ENCODE measurements at regions not wholly inside any gene's neighbourhood (a gene's known extent, or its start where the extent isn't known, plus 50 kb on each side); places are given as distances from the start of the nearest gene placed in this dataset.

DNA sequence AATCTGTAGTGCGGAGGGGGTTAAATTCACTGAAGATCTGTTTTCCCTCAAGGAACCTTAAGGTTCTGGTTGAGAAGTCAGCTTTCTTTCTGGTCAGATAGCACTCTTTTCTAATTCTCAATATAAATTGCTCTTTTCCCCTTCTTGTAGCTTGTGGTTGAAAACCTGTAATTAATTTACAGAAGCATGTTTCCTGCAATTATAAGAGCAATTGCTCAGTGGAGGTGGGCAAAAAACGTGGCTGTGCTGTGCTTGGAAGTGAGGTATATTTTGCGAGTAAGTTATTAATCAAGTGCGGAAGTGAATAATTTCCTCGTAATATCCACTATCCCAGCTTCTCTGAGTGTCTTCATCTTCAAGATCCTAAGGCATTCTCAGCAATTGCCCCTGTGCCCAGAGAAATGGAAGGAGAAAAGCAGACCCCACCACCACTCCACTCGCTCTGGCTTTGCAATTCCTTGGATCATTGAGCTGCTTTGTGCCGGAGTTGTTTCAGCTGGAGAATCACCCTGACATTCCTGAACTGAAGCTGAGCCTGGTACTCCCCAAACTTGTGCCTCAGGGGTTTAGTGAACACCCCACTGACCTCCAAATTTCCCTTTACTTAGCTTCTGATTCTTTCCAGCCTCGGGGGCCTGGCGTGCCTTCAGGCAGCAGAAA is 140.6 kb downstream of the LRRC70 start:
- Histone ChIP-seq H3K4me2 (ENCODE audit: low read length) (no peak overlapping the region), H3K27me3 (ENCODE audit: low read depth, low read length) (no peaks in the 10 kb centered on the region), H3K79me2 (ENCODE audit: low read length) (no peaks in the 10 kb centered on the region), H3K36me3 (replicated peaks; ENCODE audit: low read depth, low read length) (no peaks in the 10 kb centered on the region), H4K20me1 (ENCODE audit: insufficient read depth, low read length) (no peaks in the 10 kb centered on the region), H3K4me3 (ENCODE audit: low read length) (no peak overlapping the region), H3K4me1 (ENCODE audit: low read length) (peaks cover 8% of the 10 kb centered on the region), H3K27ac (ENCODE audit: low read length) (no peak overlapping the region), H2AFZ (ENCODE audit: low read depth, low read length) (no peak overlapping the region), H3K9me3 (ENCODE audit: insufficient read depth, low read length) (no peaks in the 10 kb centered on the region), H3K9ac (ENCODE audit: low read length) (no peak overlapping the region)
- TF ChIP-seq EZH2phosphoT487 (IDR thresholded peaks at IDR 0.05; ENCODE audit: low read depth): no peak
- TF ChIP-seq, protein P1, sequence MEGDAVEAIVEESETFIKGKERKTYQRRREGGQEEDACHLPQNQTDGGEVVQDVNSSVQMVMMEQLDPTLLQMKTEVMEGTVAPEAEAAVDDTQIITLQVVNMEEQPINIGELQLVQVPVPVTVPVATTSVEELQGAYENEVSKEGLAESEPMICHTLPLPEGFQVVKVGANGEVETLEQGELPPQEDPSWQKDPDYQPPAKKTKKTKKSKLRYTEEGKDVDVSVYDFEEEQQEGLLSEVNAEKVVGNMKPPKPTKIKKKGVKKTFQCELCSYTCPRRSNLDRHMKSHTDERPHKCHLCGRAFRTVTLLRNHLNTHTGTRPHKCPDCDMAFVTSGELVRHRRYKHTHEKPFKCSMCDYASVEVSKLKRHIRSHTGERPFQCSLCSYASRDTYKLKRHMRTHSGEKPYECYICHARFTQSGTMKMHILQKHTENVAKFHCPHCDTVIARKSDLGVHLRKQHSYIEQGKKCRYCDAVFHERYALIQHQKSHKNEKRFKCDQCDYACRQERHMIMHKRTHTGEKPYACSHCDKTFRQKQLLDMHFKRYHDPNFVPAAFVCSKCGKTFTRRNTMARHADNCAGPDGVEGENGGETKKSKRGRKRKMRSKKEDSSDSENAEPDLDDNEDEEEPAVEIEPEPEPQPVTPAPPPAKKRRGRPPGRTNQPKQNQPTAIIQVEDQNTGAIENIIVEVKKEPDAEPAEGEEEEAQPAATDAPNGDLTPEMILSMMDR (IDR thresholded peaks at IDR 0.05; ENCODE audit: low read depth, low read length): no peak

DNA sequence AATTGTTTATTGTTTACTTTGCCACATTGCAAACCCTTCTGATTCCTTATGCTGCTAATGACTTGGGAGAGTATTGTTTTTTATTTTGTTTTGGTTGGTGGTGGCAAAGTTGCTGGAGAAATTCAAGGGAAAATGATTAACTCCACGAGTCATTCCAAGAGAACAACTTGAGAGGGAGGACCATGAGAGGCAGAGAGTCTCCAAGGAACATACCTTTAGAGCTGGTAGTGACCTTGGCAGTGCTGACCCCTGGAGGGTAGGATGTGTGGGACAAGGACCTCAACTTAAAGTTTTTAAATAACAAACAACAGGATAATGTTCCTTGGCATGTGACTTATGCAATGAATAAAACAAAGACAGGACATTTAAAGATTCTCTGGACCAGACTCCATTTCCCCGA is 139.7 kb downstream of the LRRC70 start:
- H3K4me2 ChIP-seq (ENCODE audit: low read length): no peak overlapping the region
- no peak overlapping the region for H3K27ac ChIP-seq (ENCODE audit: low read length)
- no peaks in the 10 kb centered on the region for H3K79me2 ChIP-seq (ENCODE audit: low read length)
- no peaks in the 10 kb centered on the region for H3K36me3 ChIP-seq (replicated peaks; ENCODE audit: low read depth, low read length)
- TF ChIP-seq EZH2phosphoT487 (IDR thresholded peaks at IDR 0.05; ENCODE audit: low read depth): no peak
- TF ChIP-seq, protein P1 (IDR thresholded peaks at IDR 0.05; ENCODE audit: low read depth, low read length): peak; percentile 13; the same call in 1 of the 2 replicates
- H3K4me3 ChIP-seq (ENCODE audit: low read length): no peak overlapping the region
- no peaks in the 10 kb centered on the region for H3K4me1 ChIP-seq (ENCODE audit: low read length)
- no peaks in the 10 kb centered on the region for H3K27me3 ChIP-seq (ENCODE audit: low read depth, low read length)
- no peak overlapping the region for H2AFZ ChIP-seq (ENCODE audit: low read depth, low read length)
- H3K9me3 ChIP-seq (ENCODE audit: insufficient read depth, low read length): no peaks in the 10 kb centered on the region
- no peaks in the 10 kb centered on the region for H4K20me1 ChIP-seq (ENCODE audit: insufficient read depth, low read length)
- no peak overlapping the region for H3K9ac ChIP-seq (ENCODE audit: low read length)

DNA sequence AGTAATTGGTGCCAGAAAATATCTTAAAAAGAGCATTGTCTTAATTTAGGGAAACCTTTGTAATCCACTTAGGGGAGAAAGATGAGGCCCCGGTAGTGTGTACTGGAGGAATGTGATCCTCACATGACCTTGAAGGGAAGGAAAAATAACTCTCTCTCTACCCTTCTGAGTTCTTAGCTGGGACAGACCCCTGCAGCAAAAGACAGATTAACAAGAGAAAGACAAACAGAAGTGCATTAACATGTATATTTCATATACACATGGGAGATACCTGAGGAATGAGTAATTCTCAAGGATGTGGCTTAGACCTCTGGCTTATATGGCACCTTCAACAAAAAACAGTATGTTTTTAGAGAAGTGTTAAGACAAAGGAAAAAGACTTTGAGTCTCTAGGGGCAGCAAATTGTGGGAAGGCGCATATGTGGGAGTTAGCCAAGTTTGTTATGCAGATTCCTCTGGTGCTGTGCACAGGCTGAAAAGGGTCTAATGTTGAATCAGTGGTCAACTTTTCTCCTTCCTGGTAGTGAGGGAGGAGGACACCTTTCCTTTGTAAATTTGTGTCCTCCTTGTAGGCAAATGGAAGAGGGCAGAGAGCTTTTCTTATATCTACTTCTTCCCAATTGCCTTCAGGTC is 138.8 kb downstream of the LRRC70 start:
- H4K20me1 ChIP-seq (ENCODE audit: insufficient read depth, low read length): no peaks in the 10 kb centered on the region
- H3K79me2 ChIP-seq (ENCODE audit: low read length): no peaks in the 10 kb centered on the region
- H3K27me3 ChIP-seq (ENCODE audit: low read depth, low read length): no peaks in the 10 kb centered on the region
- H3K4me2 ChIP-seq (ENCODE audit: low read length): no peak overlapping the region
- no peak overlapping the region for H2AFZ ChIP-seq (ENCODE audit: low read depth, low read length)
- no peaks in the 10 kb centered on the region for H3K4me1 ChIP-seq (ENCODE audit: low read length)
- TF ChIP-seq, protein P1 (IDR thresholded peaks at IDR 0.05; ENCODE audit: low read depth, low read length): no peak
- TF ChIP-seq EZH2phosphoT487 (IDR thresholded peaks at IDR 0.05; ENCODE audit: low read depth): no peak
- H3K27ac ChIP-seq (ENCODE audit: low read length): no peak overlapping the region
- H3K4me3 ChIP-seq (ENCODE audit: low read length): no peak overlapping the region
- no peak overlapping the region for H3K9ac ChIP-seq (ENCODE audit: low read length)
- H3K9me3 ChIP-seq (ENCODE audit: insufficient read depth, low read length): no peaks in the 10 kb centered on the region
- no peaks in the 10 kb centered on the region for H3K36me3 ChIP-seq (replicated peaks; ENCODE audit: low read depth, low read length)

DNA sequence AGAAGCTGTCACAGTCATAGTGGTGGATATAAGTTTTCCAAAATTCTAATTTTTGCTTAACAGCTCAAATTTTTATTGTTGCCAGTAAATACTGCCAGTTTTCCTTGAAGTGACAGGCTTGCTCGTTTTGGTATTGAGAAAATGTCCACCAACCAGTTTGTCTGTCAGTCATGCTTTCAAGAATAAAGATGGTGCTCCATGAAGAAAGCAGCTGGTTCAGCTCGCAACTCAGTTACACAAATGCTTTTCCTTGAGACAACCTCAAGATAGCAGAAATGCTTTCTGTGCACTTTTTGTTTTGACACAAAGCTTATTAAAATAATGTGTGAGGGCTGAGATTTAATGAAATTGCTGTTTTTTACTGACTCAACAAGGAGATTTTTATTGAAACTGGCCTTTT is 135.7 kb downstream of the LRRC70 start:
- Histone ChIP-seq H3K4me1 (ENCODE audit: low read length) (no peaks in the 10 kb centered on the region), H4K20me1 (ENCODE audit: insufficient read depth, low read length) (no peaks in the 10 kb centered on the region), H3K79me2 (ENCODE audit: low read length) (no peaks in the 10 kb centered on the region), H3K9me3 (ENCODE audit: insufficient read depth, low read length) (no peaks in the 10 kb centered on the region), H2AFZ (ENCODE audit: low read depth, low read length) (no peak overlapping the region), H3K4me3 (ENCODE audit: low read length) (no peak overlapping the region), H3K9ac (ENCODE audit: low read length) (no peak overlapping the region), H3K27ac (ENCODE audit: low read length) (no peak overlapping the region), H3K27me3 (ENCODE audit: low read depth, low read length) (no peaks in the 10 kb centered on the region), H3K4me2 (ENCODE audit: low read length) (no peak overlapping the region), H3K36me3 (replicated peaks; ENCODE audit: low read depth, low read length) (no peaks in the 10 kb centered on the region)
- no peak for TF ChIP-seq EZH2phosphoT487 (IDR thresholded peaks at IDR 0.05; ENCODE audit: low read depth)
- TF ChIP-seq, protein P1 (IDR thresholded peaks at IDR 0.05; ENCODE audit: low read depth, low read length): no peak
